GM18502 (cell line): ENCODE measurements at regions not wholly inside any gene's neighbourhood (a gene's known extent, or its start where the extent isn't known, plus 50 kb on each side); places are given as distances from the start of the nearest gene placed in this dataset.

Source experiments
- ATAC-seq: cut with Tn5 transposase; IDR thresholded peaks from one replicate; pipeline ENCODE4 v1.9.1; 2021; ENCODE audit warnings: mild to moderate bottlenecking; ENCODE audit not compliant: unreplicated experiment, poor library complexity

GRCh38 chr9:118273048-118273447 lies 568.8 kb downstream of the TLR4 start:
- ATAC-seq, result no peak

GRCh38 chr9:118276784-118277183 lies 572.6 kb downstream of the TLR4 start:
- ATAC-seq, result no peak

GRCh38 chr9:118281772-118282171 lies 577.6 kb downstream of the TLR4 start:
- ATAC-seq, result no peak

GRCh38 chr9:118283488-118283887 lies 579.3 kb downstream of the TLR4 start:
- ATAC-seq, result no peak

- ATAC-seq, result no peak
Measured at GRCh38 chr9:118290116-118290515, 585.9 kb downstream of the TLR4 start.

GRCh38 chr9:118295413-118295812 lies 591.2 kb downstream of the TLR4 start:
- no peak for ATAC-seq

GRCh38 chr9:118302721-118303120 lies 598.5 kb downstream of the TLR4 start:
- no peak for ATAC-seq

GRCh38 chr9:118303216-118303615 lies 599.0 kb downstream of the TLR4 start:
- no peak for ATAC-seq

GRCh38 chr9:118305331-118305730 lies 601.1 kb downstream of the TLR4 start:
- ATAC-seq, result no peak

- ATAC-seq, result no peak
Measured at GRCh38 chr9:118306801-118307200, 602.6 kb downstream of the TLR4 start.

GRCh38 chr9:118313965-118314364 lies 609.8 kb downstream of the TLR4 start:
- ATAC-seq, result no peak

- ATAC-seq, result no peak
Measured at GRCh38 chr9:118316831-118317343, 612.7 kb downstream of the TLR4 start.

GRCh38 chr9:118318770-118319431 lies 614.7 kb downstream of the TLR4 start:
- ATAC-seq, result no peak

- ATAC-seq, result no peak
Measured at GRCh38 chr9:118321788-118322187, 617.6 kb downstream of the TLR4 start.

- no peak for ATAC-seq
Measured at GRCh38 chr9:118324706-118325105, 620.5 kb downstream of the TLR4 start.

GRCh38 chr9:118325757-118326156 lies 621.6 kb downstream of the TLR4 start:
- no peak for ATAC-seq

GRCh38 chr9:118326326-118326725 lies 622.1 kb downstream of the TLR4 start:
- no peak for ATAC-seq

- ATAC-seq, result no peak
Measured at GRCh38 chr9:118330191-118330986, 626.2 kb downstream of the TLR4 start.

- no peak for ATAC-seq
Measured at GRCh38 chr9:118331622-118332045, 627.4 kb downstream of the TLR4 start.

GRCh38 chr9:118336250-118336942 lies 632.2 kb downstream of the TLR4 start:
- ATAC-seq, result no peak

GRCh38 chr9:118336943-118337330 lies 632.7 kb downstream of the TLR4 start:
- ATAC-seq, result no peak
